ENCODE measurements at regions not wholly inside any gene's neighbourhood (a gene's known extent, or its start where the extent isn't known, plus 50 kb on each side); places are given as distances from the start of the nearest gene placed in this dataset.

GRCh38 chr12:95390192-95390591 is 83.8 kb upstream of the METAP2 start:
- WGBS = 73% methylated on average over 1 of the region's 1 CpG
- TF ChIP-seq POLR2AphosphoS5 (IDR thresholded peaks at IDR 0.05) = no peak
- TF ChIP-seq POLR2A (IDR thresholded peaks at IDR 0.05) = no peak
- TF ChIP-seq, protein P1, sequence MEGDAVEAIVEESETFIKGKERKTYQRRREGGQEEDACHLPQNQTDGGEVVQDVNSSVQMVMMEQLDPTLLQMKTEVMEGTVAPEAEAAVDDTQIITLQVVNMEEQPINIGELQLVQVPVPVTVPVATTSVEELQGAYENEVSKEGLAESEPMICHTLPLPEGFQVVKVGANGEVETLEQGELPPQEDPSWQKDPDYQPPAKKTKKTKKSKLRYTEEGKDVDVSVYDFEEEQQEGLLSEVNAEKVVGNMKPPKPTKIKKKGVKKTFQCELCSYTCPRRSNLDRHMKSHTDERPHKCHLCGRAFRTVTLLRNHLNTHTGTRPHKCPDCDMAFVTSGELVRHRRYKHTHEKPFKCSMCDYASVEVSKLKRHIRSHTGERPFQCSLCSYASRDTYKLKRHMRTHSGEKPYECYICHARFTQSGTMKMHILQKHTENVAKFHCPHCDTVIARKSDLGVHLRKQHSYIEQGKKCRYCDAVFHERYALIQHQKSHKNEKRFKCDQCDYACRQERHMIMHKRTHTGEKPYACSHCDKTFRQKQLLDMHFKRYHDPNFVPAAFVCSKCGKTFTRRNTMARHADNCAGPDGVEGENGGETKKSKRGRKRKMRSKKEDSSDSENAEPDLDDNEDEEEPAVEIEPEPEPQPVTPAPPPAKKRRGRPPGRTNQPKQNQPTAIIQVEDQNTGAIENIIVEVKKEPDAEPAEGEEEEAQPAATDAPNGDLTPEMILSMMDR (IDR thresholded peaks at IDR 0.05) = no peak

GRCh38 chr12:95390932-95391331 is 83.0 kb upstream of the METAP2 start:
- no peaks in the 10 kb centered on the region for H3K27me3 ChIP-seq (replicated peaks; ENCODE audit: insufficient read depth)
- no peaks in the 10 kb centered on the region for H3K9me3 ChIP-seq
- H3K27ac ChIP-seq = no peak overlapping the region
- TF ChIP-seq POLR2AphosphoS5 (IDR thresholded peaks at IDR 0.05) (no peak), POLR2A (IDR thresholded peaks at IDR 0.05) (no peak)
- TF ChIP-seq, protein P1 (IDR thresholded peaks at IDR 0.05) = no peak
- intact Hi-C loops (cut with DNase I) = no loop called here
- 87% methylated on average over 3 of the region's 3 CpGs for WGBS
- no peaks in the 10 kb centered on the region for H3K36me3 ChIP-seq
- no peak overlapping the region for H3K4me3 ChIP-seq
- H3K4me1 ChIP-seq (replicated peaks) = no peaks in the 10 kb centered on the region
- DNase-seq (ENCODE audit: low spot score) = no peak

More at GRCh38 chr12:95390192-95390591, 83.8 kb upstream of the METAP2 start:
- intact Hi-C loops (cut with DNase I) = no loop called here
- no peak overlapping the region for H3K27ac ChIP-seq
- no peak overlapping the region for H3K4me3 ChIP-seq
- no peak for DNase-seq (ENCODE audit: low spot score)
- H3K27me3 ChIP-seq (replicated peaks; ENCODE audit: insufficient read depth) = no peaks in the 10 kb centered on the region
- no peaks in the 10 kb centered on the region for H3K36me3 ChIP-seq
- H3K4me1 ChIP-seq (replicated peaks) = no peaks in the 10 kb centered on the region
- no peaks in the 10 kb centered on the region for H3K9me3 ChIP-seq

GRCh38 chr12:95393191-95393790 is 80.7 kb upstream of the METAP2 start:
- DNase-seq (ENCODE audit: low spot score) = no peak
- Histone ChIP-seq H3K9me3 (no peaks in the 10 kb centered on the region), H3K27ac (no peak overlapping the region), H3K4me1 (replicated peaks) (no peaks in the 10 kb centered on the region), H3K36me3 (no peaks in the 10 kb centered on the region), H3K4me3 (no peak overlapping the region), H3K27me3 (replicated peaks; ENCODE audit: insufficient read depth) (no peaks in the 10 kb centered on the region)
- WGBS = 91% methylated on average over 3 of the region's 3 CpGs
- TF ChIP-seq, protein P1 (IDR thresholded peaks at IDR 0.05) = no peak
- TF ChIP-seq POLR2AphosphoS5 (IDR thresholded peaks at IDR 0.05) (no peak), POLR2A (IDR thresholded peaks at IDR 0.05) (no peak)
- intact Hi-C loops (cut with DNase I) = no loop called here

DNA sequence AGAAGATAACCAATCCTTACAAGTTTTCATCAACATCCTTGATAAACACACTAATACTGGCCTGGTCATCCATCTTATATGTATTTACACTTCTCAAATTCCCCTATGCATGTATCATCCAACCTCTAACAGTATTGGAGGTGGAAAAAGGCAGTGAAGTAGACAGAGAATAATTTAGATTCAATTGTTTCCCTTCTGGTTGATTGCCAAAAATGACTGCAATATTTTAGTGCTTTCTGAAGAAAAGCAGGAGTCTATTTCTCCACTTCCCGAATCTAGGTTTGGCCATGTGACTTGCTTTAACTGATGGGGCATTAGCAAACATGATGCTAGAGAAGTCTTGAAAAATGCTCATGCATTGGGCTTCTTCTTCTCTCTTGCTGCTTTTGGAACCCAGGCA is 78.3 kb upstream of the METAP2 start:
- H3K27me3 ChIP-seq (replicated peaks; ENCODE audit: insufficient read depth) = no peaks in the 10 kb centered on the region
- intact Hi-C loops (cut with DNase I) = no loop called here
- H3K9me3 ChIP-seq = no peaks in the 10 kb centered on the region
- WGBS = 22% methylated on average over 1 of the region's 1 CpG
- DNase-seq (ENCODE audit: low spot score) = no peak
- H3K4me3 ChIP-seq = no peak overlapping the region
- TF ChIP-seq POLR2A (IDR thresholded peaks at IDR 0.05) (no peak), POLR2AphosphoS5 (IDR thresholded peaks at IDR 0.05) (no peak)
- TF ChIP-seq, protein P1 (IDR thresholded peaks at IDR 0.05) = no peak
- H3K36me3 ChIP-seq = no peaks in the 10 kb centered on the region
- no peak overlapping the region for H3K27ac ChIP-seq
- H3K4me1 ChIP-seq (replicated peaks) = no peaks in the 10 kb centered on the region

DNA sequence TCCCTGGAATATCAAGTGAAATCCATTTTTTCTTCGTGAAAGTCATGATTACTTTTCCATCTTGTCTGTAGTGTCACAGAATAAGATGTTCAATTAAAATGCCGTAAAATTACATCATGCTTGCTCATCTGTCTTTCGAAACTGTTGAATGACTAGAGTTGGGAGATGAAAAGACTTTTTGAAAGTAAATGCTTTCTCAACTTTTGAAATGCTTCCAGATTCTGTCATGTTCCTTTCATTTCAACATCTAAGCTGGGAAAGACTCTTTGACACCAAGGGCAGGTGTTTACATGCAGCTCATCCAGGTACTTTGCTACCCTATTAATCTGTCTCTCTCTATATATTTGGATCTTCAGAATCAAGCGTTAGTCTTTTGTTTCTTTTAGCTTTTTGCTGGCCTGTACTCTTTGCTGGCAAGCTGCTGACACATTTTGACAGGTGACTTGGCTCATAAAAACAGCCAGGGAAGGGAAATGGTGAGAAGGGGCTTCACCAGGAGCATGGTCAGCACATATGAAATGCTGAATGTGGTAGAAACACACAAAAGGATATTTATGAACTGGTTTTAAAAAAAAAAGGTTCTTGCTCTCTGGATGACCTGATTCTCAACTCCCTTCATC is 77.0 kb upstream of the METAP2 start:
- intact Hi-C loops (cut with DNase I) = no loop called here
- H3K27ac ChIP-seq = no peak overlapping the region
- 21% methylated on average over 4 of the region's 4 CpGs for WGBS

More for the DNA sequence above, 77.0 kb upstream of the METAP2 start:
- Histone ChIP-seq H3K36me3 (no peaks in the 10 kb centered on the region), H3K9me3 (no peaks in the 10 kb centered on the region), H3K27me3 (replicated peaks; ENCODE audit: insufficient read depth) (no peaks in the 10 kb centered on the region), H3K4me3 (no peak overlapping the region), H3K4me1 (replicated peaks) (no peaks in the 10 kb centered on the region)
- TF ChIP-seq, protein P1 (IDR thresholded peaks at IDR 0.05) = no peak
- TF ChIP-seq POLR2A (IDR thresholded peaks at IDR 0.05) (no peak), POLR2AphosphoS5 (IDR thresholded peaks at IDR 0.05) (peak; percentile 7)
- DNase-seq (ENCODE audit: low spot score) = no peak
